ENCODE measurements at regions not wholly inside any gene's neighbourhood (a gene's known extent, or its start where the extent isn't known, plus 50 kb on each side); places are given as distances from the start of the nearest gene placed in this dataset.

GRCh38 chr17:71342737-71343136, 778.1 kb upstream of the SOX9 start:
- no peaks in the 10 kb centered on the region for H3K4me1 Mint-ChIP-seq
- no peak for ATAC-seq (replicated peaks; ENCODE audit: extremely low read depth, poor library complexity, severe bottlenecking)

GRCh38 chr17:71349908-71350600, 770.8 kb upstream of the SOX9 start:
- Mint-ChIP-seq H3K4me3 (no peak overlapping the region), H3K27ac (ENCODE audit: low read depth) (no peak overlapping the region), H3K4me1 (no peaks in the 10 kb centered on the region), H3K27me3 (no peaks in the 10 kb centered on the region), H3K9me3 (peaks cover 18% of the 10 kb centered on the region), H3K36me3 (ENCODE audit: insufficient read depth) (no peaks in the 10 kb centered on the region)
- ATAC-seq (replicated peaks; ENCODE audit: extremely low read depth, poor library complexity, severe bottlenecking): no peak
- no peak for DNase-seq (ENCODE audit: low spot score in 2 of 2)

More at GRCh38 chr17:71342737-71343136, 778.1 kb upstream of the SOX9 start:
- Mint-ChIP-seq H3K27ac (ENCODE audit: low read depth) (no peak overlapping the region), H3K4me3 (no peak overlapping the region), H3K27me3 (no peaks in the 10 kb centered on the region), H3K36me3 (ENCODE audit: insufficient read depth) (no peaks in the 10 kb centered on the region), H3K9me3 (peaks cover 9% of the 10 kb centered on the region)
- DNase-seq (ENCODE audit: low spot score in 2 of 2): no peak

- Mint-ChIP-seq H3K9me3 (peaks cover 22% of the 10 kb centered on the region), H3K4me1 (no peaks in the 10 kb centered on the region), H3K27me3 (no peaks in the 10 kb centered on the region), H3K36me3 (ENCODE audit: insufficient read depth) (no peaks in the 10 kb centered on the region), H3K27ac (ENCODE audit: low read depth) (no peak overlapping the region), H3K4me3 (no peak overlapping the region)
- no peak for ATAC-seq (replicated peaks; ENCODE audit: extremely low read depth, poor library complexity, severe bottlenecking)
- no peak for DNase-seq (ENCODE audit: low spot score in 2 of 2)
These were observed 760.5 kb upstream of the SOX9 start for GRCh38 chr17:71360301-71360700.

- DNase-seq (ENCODE audit: low spot score in 2 of 2) (no peak), ATAC-seq (replicated peaks; ENCODE audit: extremely low read depth, poor library complexity, severe bottlenecking) (no peak)
- no peak overlapping the region for H3K4me3 Mint-ChIP-seq
- no peaks in the 10 kb centered on the region for H3K27me3 Mint-ChIP-seq
- H3K36me3 Mint-ChIP-seq (ENCODE audit: insufficient read depth): peaks cover 2% of the 10 kb centered on the region
- H3K4me1 Mint-ChIP-seq: no peaks in the 10 kb centered on the region
- H3K27ac Mint-ChIP-seq (ENCODE audit: low read depth): no peak overlapping the region
- peaks cover 27% of the 10 kb centered on the region for H3K9me3 Mint-ChIP-seq
These were observed 759.0 kb upstream of the SOX9 start for GRCh38 chr17:71361656-71362450.

- Mint-ChIP-seq H3K36me3 (ENCODE audit: insufficient read depth) (peaks cover 2% of the 10 kb centered on the region), H3K27ac (ENCODE audit: low read depth) (no peak overlapping the region), H3K4me3 (no peak overlapping the region), H3K9me3 (peaks cover 23% of the 10 kb centered on the region), H3K27me3 (no peaks in the 10 kb centered on the region), H3K4me1 (no peaks in the 10 kb centered on the region)
- ATAC-seq (replicated peaks; ENCODE audit: extremely low read depth, poor library complexity, severe bottlenecking) (no peak), DNase-seq (ENCODE audit: low spot score in 2 of 2) (no peak)
These were observed 757.2 kb upstream of the SOX9 start for GRCh38 chr17:71363661-71364060.

GRCh38 chr17:71371809-71372208, 749.0 kb upstream of the SOX9 start:
- no peaks in the 10 kb centered on the region for H3K4me1 Mint-ChIP-seq
- H3K4me3 Mint-ChIP-seq: no peak overlapping the region
- H3K27ac Mint-ChIP-seq (ENCODE audit: low read depth): no peak overlapping the region
- no peaks in the 10 kb centered on the region for H3K27me3 Mint-ChIP-seq
- no peak for DNase-seq (ENCODE audit: low spot score in 2 of 2)
- H3K9me3 Mint-ChIP-seq: peaks cover 5% of the 10 kb centered on the region
- ATAC-seq (replicated peaks; ENCODE audit: extremely low read depth, poor library complexity, severe bottlenecking): no peak
- H3K36me3 Mint-ChIP-seq (ENCODE audit: insufficient read depth): no peaks in the 10 kb centered on the region

GRCh38 chr17:71375948-71376347, 744.9 kb upstream of the SOX9 start:
- no peaks in the 10 kb centered on the region for H3K9me3 Mint-ChIP-seq
- H3K4me1 Mint-ChIP-seq: no peaks in the 10 kb centered on the region
- H3K27me3 Mint-ChIP-seq: no peaks in the 10 kb centered on the region
- no peak overlapping the region for H3K27ac Mint-ChIP-seq (ENCODE audit: low read depth)
- H3K36me3 Mint-ChIP-seq (ENCODE audit: insufficient read depth): no peaks in the 10 kb centered on the region
- H3K4me3 Mint-ChIP-seq: no peak overlapping the region
- ATAC-seq (replicated peaks; ENCODE audit: extremely low read depth, poor library complexity, severe bottlenecking) (no peak), DNase-seq (ENCODE audit: low spot score in 2 of 2) (no peak)

GRCh38 chr17:71376933-71377332, 743.9 kb upstream of the SOX9 start:
- H3K4me1 Mint-ChIP-seq: no peaks in the 10 kb centered on the region
- no peaks in the 10 kb centered on the region for H3K27me3 Mint-ChIP-seq
- no peak overlapping the region for H3K4me3 Mint-ChIP-seq
- no peaks in the 10 kb centered on the region for H3K9me3 Mint-ChIP-seq
- DNase-seq (ENCODE audit: low spot score in 2 of 2): no peak
- no peak overlapping the region for H3K27ac Mint-ChIP-seq (ENCODE audit: low read depth)
- no peak for ATAC-seq (replicated peaks; ENCODE audit: extremely low read depth, poor library complexity, severe bottlenecking)
- H3K36me3 Mint-ChIP-seq (ENCODE audit: insufficient read depth): no peaks in the 10 kb centered on the region

- Mint-ChIP-seq H3K9me3 (no peaks in the 10 kb centered on the region), H3K27me3 (no peaks in the 10 kb centered on the region), H3K4me3 (no peak overlapping the region), H3K36me3 (ENCODE audit: insufficient read depth) (no peaks in the 10 kb centered on the region), H3K27ac (ENCODE audit: low read depth) (no peak overlapping the region), H3K4me1 (no peaks in the 10 kb centered on the region)
- ATAC-seq (replicated peaks; ENCODE audit: extremely low read depth, poor library complexity, severe bottlenecking) (no peak), DNase-seq (ENCODE audit: low spot score in 2 of 2) (no peak)
These were observed 742.8 kb upstream of the SOX9 start for GRCh38 chr17:71378036-71378435.

- no peaks in the 10 kb centered on the region for H3K36me3 Mint-ChIP-seq (ENCODE audit: insufficient read depth)
- H3K27ac Mint-ChIP-seq (ENCODE audit: low read depth): no peak overlapping the region
- DNase-seq (ENCODE audit: low spot score in 2 of 2) (no peak), ATAC-seq (replicated peaks; ENCODE audit: extremely low read depth, poor library complexity, severe bottlenecking) (no peak)
- no peaks in the 10 kb centered on the region for H3K27me3 Mint-ChIP-seq
- H3K4me1 Mint-ChIP-seq: no peaks in the 10 kb centered on the region
- H3K9me3 Mint-ChIP-seq: no peaks in the 10 kb centered on the region
- no peak overlapping the region for H3K4me3 Mint-ChIP-seq
These were observed 742.1 kb upstream of the SOX9 start for GRCh38 chr17:71378741-71379140.

GRCh38 chr17:71379512-71379911, 741.3 kb upstream of the SOX9 start:
- no peak overlapping the region for H3K4me3 Mint-ChIP-seq
- no peak overlapping the region for H3K27ac Mint-ChIP-seq (ENCODE audit: low read depth)
- no peaks in the 10 kb centered on the region for H3K27me3 Mint-ChIP-seq
- H3K36me3 Mint-ChIP-seq (ENCODE audit: insufficient read depth): no peaks in the 10 kb centered on the region
- H3K9me3 Mint-ChIP-seq: no peaks in the 10 kb centered on the region
- ATAC-seq (replicated peaks; ENCODE audit: extremely low read depth, poor library complexity, severe bottlenecking): no peak
- no peak for DNase-seq (ENCODE audit: low spot score in 2 of 2)
- H3K4me1 Mint-ChIP-seq: no peaks in the 10 kb centered on the region

- ATAC-seq (replicated peaks; ENCODE audit: extremely low read depth, poor library complexity, severe bottlenecking): no peak
These were observed 740.3 kb upstream of the SOX9 start for GRCh38 chr17:71380535-71380934.

GRCh38 chr17:71380936-71381335, 739.9 kb upstream of the SOX9 start:
- Mint-ChIP-seq H3K36me3 (ENCODE audit: insufficient read depth) (no peaks in the 10 kb centered on the region), H3K4me1 (no peaks in the 10 kb centered on the region), H3K27ac (ENCODE audit: low read depth) (no peak overlapping the region), H3K4me3 (no peak overlapping the region), H3K27me3 (no peaks in the 10 kb centered on the region), H3K9me3 (no peaks in the 10 kb centered on the region)
- ATAC-seq (replicated peaks; ENCODE audit: extremely low read depth, poor library complexity, severe bottlenecking) (no peak), DNase-seq (ENCODE audit: low spot score in 2 of 2) (no peak)

More at GRCh38 chr17:71380535-71380934, 740.3 kb upstream of the SOX9 start:
- no peak overlapping the region for H3K4me3 Mint-ChIP-seq
- H3K27me3 Mint-ChIP-seq: no peaks in the 10 kb centered on the region
- H3K4me1 Mint-ChIP-seq: no peaks in the 10 kb centered on the region
- no peaks in the 10 kb centered on the region for H3K9me3 Mint-ChIP-seq
- no peak overlapping the region for H3K27ac Mint-ChIP-seq (ENCODE audit: low read depth)
- no peak for DNase-seq (ENCODE audit: low spot score in 2 of 2)
- no peaks in the 10 kb centered on the region for H3K36me3 Mint-ChIP-seq (ENCODE audit: insufficient read depth)
